ENCODE measurements at regions not wholly inside any gene's neighbourhood (a gene's known extent, or its start where the extent isn't known, plus 50 kb on each side); places are given as distances from the start of the nearest gene placed in this dataset.
"Not testable (repeated sequence)": the region's sequence is repeated elsewhere in the genome, so short reads cannot be mapped to it uniquely, and the experiment has no call there.

GRCh38 chr7:34488766-34489165, 169.3 kb upstream of the NPSR1 start:
- DNase-seq, result no peak

DNA sequence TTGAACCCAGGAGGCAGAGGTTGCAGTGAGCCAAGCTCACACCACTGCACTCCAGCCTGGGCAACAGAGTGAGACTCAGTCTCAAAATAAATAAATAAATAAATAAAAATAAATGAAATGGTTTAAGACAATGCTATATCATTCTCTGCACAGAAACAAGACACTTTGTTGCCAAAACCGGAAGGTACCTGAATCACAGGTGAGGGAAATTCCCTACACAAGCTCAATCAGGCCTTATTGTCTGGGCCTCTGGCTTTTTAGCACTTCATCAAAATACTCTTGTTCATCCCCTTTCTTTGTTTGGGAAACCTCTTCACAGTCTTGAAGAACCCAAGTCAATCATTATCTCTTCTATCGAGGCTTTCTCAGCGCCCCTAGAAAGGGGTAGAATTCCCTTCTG, 166.1 kb upstream of the NPSR1 start:
- no peak for DNase-seq

GRCh38 chr7:34493752-34494151, 164.3 kb upstream of the NPSR1 start:
- no peak for DNase-seq

GRCh38 chr7:34497153-34497777, 160.8 kb upstream of the NPSR1 start:
- no peak for DNase-seq

- no peak for DNase-seq
Measured at GRCh38 chr7:34501156-34501555, 156.9 kb upstream of the NPSR1 start.

- no peak for DNase-seq
Measured at GRCh38 chr7:34507191-34507590, 150.8 kb upstream of the NPSR1 start.

DNA sequence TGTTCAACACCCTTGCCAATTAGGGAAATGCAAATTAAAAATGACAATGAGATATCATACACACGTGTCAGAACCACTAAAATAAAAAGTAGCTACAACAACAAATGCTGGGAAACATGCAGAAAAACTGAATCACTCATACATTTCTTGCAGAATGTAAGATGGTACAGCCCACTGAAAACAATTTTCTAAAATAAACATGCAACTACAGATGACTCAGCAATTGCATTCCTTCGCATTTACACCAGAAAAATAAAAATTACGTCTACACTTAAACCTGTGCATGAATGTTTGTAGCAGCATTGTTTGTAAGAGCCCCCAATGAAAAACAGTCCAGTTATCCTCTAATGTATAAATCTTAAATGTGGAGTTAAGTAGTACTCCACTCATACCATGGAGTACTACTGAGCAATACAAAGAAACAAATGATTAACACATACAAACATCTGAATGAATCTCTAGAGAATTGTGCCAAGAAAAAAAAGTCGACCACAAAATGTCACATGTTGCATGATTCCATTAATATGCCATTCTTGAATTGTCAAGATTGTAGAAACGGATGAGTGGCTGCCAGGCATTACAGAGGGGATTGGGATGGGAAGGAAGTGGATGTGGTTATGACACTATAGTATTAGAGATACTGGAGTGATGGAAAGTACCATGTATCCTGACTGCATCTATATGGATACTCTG, 134.6 kb upstream of the NPSR1 start:
- no peak for DNase-seq

DNA sequence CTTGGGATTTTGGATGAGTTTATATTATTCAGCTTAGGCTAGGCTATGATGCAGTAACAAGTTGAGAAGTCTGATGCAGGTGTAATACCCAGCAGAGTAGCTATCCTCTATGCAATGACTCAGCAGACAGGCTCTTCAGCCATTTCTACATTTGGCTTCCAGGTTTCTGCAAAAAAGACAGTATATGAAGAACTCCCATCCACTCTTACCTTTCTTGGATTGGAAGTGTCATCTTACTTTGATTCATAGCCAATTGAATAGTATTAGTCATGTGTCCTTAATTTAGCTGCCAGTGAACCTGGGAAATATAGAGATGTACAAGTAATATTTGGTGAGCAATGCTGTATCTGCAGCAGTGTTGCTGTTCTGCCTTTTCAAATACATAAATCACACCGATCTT, 127.8 kb upstream of the NPSR1 start:
- DNase-seq, result no peak

GRCh38 chr7:34539003-34539402, 119.0 kb upstream of the NPSR1 start:
- DNase-seq, result no peak

GRCh38 chr7:34544621-34545020, 113.4 kb upstream of the NPSR1 start:
- no peak for DNase-seq

GRCh38 chr7:34550996-34551395, 107.0 kb upstream of the NPSR1 start:
- no peak for DNase-seq

DNA sequence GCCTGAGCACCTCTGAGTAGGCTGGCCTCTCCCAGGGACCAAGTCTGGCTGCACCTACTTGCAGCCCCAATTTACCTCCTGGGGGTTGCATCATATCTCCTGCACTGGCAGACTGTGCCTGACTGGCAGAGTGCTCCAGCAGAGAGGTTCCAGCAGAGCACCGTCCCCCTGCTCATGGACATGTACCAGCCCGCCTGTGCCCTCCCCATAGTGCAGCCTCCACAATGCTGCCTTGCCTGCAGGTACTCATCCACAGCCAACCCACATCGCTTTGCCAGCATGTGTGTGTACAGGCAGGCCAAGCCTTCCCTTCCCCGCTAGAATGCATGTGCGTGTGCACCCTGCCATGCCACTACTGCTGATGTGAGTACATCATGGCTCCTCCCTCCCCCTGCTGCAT, 105.5 kb upstream of the NPSR1 start:
- DNase-seq, result no peak

DNA sequence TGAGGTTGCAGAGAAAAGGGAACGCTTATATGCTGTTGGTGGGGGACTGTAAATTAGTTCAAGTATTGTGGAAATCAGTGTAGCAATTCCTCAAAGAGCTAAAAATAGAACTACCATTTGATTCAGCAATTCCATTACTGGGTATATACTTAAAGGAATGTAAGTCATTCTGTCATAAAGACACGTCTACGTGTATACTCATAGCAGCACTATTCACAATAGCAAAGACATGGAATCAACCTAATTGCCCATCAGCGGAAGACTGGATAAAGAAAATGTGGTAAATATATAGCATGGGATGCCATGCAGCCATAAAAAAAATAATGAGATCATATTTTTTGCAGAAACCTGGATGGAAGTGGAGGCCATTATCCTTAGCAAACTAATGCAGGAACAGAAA, 100.0 kb upstream of the NPSR1 start:
- no peak for DNase-seq

DNA sequence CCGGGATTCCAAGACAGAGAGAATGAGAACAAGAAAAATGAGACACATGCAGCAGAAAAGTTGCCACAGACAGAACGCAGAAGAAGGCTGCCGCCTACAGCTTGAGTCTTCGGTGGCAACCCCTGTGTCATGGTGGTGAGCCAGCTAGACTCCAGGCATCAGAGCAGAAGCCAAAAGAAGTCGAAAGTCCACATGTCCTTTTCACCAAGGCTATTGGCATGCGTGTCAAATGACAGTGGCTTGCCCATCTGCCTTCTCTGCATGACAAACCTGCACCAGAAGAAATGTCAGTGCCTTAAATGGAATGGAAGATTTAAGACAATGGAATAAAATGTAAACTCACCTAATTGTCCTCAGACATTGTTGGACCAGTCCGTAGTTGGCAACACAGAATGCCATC, 93.9 kb upstream of the NPSR1 start:
- DNase-seq, result no peak

DNA sequence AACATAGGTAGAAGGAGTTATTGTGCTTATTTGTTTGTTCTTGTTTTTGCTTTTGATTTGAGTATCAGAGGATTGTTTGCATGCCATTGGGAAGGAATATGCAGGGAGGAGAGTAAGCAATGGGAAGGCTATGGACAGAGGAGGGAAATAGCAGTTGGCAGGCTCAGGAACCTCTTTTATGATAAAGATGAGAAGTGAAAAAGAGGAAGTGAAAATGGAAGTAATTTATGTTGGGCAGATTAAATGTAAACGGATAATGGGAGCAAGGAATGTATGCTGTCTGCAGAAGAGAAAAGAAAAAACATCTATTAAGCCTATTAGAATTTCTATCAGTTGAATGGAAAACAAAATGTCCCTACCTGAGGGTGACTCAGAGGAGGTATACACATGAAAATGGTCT, 90.1 kb upstream of the NPSR1 start:
- peak in 1 of 4 experiments; percentile 10 for DNase-seq

DNA sequence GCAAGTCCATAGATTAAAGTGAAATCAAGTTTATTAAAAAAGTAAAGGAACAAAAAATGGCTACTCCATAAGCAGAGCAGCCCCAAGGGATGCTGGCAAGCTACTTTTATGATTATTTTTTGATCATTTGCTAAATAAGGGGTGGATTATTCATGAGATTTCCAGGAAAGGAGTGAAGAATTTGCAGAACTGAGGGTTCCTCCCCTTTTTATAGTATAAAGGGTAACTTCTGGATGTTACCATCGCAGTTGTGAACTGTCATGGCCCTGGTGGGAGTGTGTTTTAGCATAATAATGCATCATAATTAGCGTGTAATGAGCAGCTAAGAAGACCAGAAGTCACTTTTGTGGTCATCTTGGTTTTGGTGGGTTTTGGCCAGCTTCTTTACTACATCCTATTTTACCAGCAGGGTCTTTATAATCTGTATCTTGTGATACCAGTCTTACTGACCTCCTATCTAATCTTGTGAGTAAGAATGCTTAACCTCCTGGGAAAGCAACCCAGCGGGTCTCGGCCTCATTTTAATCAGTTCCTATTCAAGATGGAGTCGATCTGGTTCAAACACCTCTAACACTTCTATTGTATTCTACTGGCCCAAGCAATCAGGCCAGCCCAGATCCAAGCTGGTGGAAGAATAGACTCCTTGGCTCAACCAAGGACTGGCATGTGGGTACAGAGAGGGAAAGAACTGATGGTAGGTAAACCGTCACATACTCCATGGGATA, 87.9 kb upstream of the NPSR1 start:
- no peak for DNase-seq

DNA sequence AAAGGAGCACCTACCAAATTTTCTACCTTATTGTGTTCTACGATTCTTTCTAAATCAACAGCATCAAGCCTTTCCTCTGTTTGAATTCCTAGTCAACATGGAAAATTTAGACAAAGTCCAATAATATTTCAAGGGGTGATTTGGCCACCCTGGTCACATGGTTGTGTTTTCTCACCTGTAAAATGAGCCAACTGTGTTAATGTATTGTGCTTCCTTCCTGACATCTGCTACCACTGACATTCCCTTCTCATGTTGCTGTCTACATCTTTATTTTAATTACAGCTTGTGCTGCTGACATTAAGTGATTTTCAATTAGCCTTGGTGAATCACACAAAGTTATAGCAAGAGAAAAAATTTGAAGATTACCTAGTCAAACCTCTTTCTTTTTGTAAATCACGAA, 83.0 kb upstream of the NPSR1 start:
- no peak for DNase-seq

DNA sequence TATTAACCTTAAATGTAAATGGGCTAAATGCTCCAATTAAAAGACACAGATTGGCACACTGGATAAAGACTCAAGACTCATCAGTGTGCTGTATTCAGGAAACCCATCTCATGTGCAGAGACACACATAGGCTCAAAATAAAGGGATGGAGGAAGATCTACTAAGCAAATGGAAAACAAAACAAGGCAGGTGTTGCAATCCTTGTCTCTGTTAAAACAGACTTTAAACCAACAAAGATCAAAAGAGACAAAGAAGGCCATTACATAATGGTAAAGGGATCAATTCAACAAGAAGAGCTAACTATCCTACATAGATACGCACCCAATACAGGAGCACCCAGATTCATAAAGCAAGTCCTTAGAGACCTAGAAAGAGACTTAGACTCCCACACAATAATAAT, 80.1 kb upstream of the NPSR1 start:
- not testable (repeated sequence) for DNase-seq

DNA sequence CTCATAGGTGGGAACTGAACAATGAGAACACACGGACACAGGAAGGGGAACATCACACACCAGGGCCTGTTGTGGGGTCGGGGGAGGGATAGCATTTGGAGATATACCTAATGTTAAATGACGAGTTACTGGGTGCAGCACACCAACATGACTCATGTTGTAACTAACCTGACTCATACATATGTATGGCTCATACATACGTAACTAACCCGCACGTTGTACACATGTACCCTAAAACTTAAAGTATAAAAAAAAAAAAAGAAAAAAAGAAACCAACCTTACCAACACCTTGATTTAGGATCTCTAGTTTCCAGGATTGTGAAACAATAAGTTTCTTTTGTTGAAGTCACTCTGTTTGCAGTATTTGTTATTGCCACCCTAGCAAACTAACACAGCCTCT, 76.3 kb upstream of the NPSR1 start:
- not testable (repeated sequence) for DNase-seq

DNA sequence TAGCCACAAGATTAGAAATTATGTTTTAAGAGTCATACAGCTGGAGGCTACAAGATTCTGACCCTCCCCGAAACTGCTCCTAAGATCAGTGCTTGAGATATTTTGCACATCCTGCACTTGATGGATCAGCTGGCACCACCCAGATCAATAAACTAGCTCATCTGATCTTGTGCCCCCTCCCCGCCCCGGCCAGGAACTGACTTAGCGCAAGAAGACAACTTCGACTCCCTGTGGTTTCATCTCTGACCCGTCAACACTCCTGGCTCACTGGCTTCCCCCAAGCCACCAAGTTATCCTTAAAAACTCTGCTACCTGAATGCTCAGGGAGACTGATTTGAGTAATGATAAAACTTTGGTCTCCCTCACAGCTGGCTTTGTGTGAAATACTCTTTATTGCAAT, 73.5 kb upstream of the NPSR1 start:
- DNase-seq, result no peak

GRCh38 chr7:34596887-34597286, 61.1 kb upstream of the NPSR1 start:
- no peak for DNase-seq

- no peak for DNase-seq
Measured at GRCh38 chr7:34603711-34604444, 54.1 kb upstream of the NPSR1 start.
